ENCODE measurements at regions not wholly inside any gene's neighbourhood (a gene's known extent, or its start where the extent isn't known, plus 50 kb on each side); places are given as distances from the start of the nearest gene placed in this dataset.
"Not testable (repeated sequence)": the region's sequence is repeated elsewhere in the genome, so short reads cannot be mapped to it uniquely, and the experiment has no call there.

DNA sequence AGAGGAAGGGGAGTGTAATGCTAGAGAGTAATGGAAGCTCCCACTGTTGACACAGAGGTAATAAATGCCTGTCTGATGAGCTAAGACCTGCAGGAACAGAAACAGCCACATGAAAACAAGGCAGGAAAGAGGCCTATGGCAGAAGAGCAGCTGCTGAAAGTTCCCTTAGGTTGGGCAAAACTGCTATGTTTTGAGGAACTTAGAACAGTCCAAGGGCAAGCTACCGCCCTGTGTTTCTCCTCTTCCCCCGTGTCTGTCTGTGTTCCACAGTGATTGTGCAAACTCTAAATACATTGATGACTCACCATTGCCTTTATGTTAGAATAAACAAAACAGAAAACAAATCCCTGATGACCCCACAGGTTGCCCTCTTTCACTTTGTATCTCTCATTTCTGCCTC lies 165.6 kb upstream of the POTEB2 start:
- TF ChIP-seq POLR2A, EP300 (IDR thresholded peaks at IDR 0.05): not testable (repeated sequence)
- TF ChIP-seq, protein P1, sequence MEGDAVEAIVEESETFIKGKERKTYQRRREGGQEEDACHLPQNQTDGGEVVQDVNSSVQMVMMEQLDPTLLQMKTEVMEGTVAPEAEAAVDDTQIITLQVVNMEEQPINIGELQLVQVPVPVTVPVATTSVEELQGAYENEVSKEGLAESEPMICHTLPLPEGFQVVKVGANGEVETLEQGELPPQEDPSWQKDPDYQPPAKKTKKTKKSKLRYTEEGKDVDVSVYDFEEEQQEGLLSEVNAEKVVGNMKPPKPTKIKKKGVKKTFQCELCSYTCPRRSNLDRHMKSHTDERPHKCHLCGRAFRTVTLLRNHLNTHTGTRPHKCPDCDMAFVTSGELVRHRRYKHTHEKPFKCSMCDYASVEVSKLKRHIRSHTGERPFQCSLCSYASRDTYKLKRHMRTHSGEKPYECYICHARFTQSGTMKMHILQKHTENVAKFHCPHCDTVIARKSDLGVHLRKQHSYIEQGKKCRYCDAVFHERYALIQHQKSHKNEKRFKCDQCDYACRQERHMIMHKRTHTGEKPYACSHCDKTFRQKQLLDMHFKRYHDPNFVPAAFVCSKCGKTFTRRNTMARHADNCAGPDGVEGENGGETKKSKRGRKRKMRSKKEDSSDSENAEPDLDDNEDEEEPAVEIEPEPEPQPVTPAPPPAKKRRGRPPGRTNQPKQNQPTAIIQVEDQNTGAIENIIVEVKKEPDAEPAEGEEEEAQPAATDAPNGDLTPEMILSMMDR (IDR thresholded peaks at IDR 0.05) = not testable (repeated sequence)

All from ovary (tissue), 3 donors.